ENCODE measurements at regions not wholly inside any gene's neighbourhood (a gene's known extent, or its start where the extent isn't known, plus 50 kb on each side); places are given as distances from the start of the nearest gene placed in this dataset.
"Not testable (repeated sequence)": the region's sequence is repeated elsewhere in the genome, so short reads cannot be mapped to it uniquely, and the experiment has no call there.

DNA sequence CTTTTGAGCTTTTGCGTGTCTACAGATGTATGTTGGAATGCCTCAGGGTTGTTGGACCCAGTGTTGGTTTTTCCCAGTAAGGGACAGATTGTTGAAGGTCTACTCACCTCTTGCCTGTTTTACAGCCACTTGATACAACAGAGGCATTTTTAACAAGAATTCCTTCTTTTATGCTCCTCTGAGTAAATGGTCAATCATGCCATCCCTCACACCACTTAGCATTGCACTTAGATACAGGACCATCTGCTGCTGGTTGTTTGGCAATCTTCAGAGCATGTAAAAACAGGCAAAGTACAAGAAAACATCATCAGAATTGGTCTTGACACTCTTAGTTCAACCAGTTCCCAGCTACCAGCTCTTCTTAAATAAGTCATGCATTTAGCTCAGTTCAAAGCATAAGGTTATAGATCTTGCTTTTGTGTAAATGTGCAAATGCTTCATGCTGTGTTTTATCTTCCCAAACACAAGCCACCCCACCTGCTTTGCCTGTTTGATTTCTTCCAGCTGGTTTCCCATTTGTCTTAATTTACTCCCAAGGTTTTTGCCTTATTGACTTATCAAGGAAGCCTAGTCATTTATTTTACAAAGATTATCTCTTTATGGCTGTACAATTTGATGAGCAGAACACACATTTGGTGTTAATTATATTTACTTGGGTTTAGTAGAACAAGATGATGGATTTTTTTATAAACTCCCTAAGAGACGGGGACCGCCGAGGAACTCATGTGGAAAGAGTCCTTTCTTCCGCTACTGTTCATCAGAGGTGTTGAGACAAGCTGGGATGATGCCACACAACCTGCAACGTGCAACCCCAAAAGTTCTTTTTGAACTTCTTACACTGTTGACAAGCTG, 136.6 kb downstream of the AHR start:
- ATAC-seq: no peak
- intact Hi-C loops (cut with DNase I): no loop called here
- DNase-seq: no peak

DNA sequence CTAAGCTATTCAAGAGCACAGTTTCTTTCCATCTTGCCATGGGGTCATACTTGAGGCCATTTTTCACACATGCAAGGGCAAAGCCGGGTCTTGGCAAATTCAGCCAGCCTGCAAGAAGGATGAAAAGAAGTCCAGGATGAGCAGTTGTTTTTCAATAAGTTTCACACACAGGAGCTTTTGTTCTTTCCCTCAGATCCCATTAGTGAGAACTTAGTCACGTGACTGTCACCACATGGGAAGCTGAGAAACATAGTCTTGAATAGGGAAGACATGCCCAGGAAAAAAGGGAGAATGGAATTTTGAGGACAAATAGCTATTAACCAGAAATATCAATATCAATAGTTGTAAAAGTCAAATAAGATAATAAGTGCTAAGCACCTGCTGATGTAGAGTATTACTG, 137.7 kb downstream of the AHR start:
- DNase-seq: no peak
- ATAC-seq: no peak
- intact Hi-C loops (cut with DNase I): no loop called here

DNA sequence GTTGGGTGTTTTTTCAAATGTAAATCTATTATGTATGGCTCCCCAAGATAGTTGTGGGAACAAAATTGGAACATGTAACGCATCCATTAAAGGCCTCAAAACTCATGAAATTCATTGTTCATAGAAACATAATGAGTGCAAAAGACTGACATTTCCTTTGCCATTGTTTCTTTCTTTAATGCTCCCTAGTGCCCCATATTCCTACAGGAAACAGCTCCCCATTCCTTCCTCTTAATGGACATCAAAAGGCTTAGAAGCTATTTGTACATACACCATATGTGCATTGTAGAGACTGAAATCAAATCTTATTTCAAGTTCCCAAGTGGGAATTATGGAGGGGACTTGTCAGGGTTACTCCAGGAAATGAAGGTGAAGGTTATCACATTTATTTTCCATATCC, 139.1 kb downstream of the AHR start:
- DNase-seq: no peak
- ATAC-seq: no peak
- intact Hi-C loops (cut with DNase I): no loop called here

- DNase-seq; ATAC-seq; intact Hi-C loops (cut with DNase I): not testable (repeated sequence)
These were observed 141.8 kb downstream of the AHR start for GRCh38 chr7:17440025-17440784.

GRCh38 chr7:17440831-17441230, 142.4 kb downstream of the AHR start:
- intact Hi-C loops (cut with DNase I): no loop called here
- DNase-seq: no peak
- no peak for ATAC-seq

- DNase-seq (no peak), ATAC-seq (no peak)
- intact Hi-C loops (cut with DNase I): no loop called here
These were observed 143.1 kb downstream of the AHR start for GRCh38 chr7:17441557-17441956.

- DNase-seq: no peak
- no peak for ATAC-seq
- intact Hi-C loops (cut with DNase I): no loop called here
These were observed 145.7 kb downstream of the AHR start for GRCh38 chr7:17444151-17444550.

DNA sequence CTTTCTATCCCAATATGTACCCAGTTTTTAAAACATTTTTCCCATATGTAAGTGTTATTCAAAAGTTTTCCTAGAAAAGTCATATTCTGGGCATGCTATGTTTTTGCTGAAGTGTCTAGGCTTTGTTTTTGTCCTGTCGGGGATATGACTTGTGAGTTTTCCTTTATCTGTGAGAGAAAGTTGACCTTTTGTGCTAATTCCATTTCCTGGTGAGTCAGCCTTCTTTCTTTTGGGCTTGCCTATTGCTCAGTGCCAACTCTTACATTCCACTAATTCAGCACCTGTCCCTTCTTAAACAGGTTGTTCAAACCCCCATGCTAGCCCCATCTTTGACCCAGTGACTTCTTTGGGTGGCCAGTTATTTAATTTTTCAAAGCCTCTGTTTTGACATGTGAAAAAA, 146.2 kb downstream of the AHR start:
- DNase-seq (no peak), ATAC-seq (peak; percentile 19 to 80)
- intact Hi-C loops (cut with DNase I): no loop called here

GRCh38 chr7:17446340-17446739, 147.9 kb downstream of the AHR start:
- ATAC-seq (no peak), DNase-seq (no peak)
- intact Hi-C loops (cut with DNase I): no loop called here

DNA sequence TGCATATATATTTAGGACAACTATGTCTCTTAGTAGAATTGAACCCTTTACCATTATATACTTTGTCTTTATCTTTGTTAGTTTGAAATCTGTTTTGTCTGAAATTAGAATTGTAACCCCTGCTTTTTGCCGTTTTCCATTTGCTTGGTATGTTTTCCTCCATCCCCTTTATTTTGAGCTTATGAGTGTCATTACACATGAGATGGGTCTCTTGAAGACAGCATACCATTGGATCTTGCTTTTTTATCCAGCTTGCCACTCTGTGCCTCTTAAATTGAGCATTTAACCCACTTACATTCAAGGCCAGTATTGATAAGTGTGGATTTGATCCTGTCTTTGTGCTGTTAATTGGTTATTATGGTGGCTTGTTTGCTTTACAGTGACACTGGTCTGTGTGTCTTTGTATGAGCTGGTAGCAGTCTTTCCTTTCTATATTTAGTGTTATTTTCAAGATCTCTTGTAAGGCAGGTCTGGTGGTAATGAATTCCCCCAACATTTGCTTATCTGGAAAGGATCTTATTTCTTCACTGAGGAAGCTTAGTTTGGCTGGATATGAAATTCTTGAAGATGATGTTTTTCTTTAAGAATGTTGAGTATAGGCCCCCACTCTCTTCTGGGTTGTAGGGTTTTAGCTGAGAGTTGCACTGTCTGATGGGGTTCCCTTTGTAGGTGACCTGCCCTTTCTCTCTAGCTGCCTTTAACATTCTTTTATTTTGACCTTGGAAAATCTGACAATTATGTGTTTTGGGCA, 149.5 kb downstream of the AHR start:
- DNase-seq: no peak
- ATAC-seq: no peak
- intact Hi-C loops (cut with DNase I): no loop called here

DNA sequence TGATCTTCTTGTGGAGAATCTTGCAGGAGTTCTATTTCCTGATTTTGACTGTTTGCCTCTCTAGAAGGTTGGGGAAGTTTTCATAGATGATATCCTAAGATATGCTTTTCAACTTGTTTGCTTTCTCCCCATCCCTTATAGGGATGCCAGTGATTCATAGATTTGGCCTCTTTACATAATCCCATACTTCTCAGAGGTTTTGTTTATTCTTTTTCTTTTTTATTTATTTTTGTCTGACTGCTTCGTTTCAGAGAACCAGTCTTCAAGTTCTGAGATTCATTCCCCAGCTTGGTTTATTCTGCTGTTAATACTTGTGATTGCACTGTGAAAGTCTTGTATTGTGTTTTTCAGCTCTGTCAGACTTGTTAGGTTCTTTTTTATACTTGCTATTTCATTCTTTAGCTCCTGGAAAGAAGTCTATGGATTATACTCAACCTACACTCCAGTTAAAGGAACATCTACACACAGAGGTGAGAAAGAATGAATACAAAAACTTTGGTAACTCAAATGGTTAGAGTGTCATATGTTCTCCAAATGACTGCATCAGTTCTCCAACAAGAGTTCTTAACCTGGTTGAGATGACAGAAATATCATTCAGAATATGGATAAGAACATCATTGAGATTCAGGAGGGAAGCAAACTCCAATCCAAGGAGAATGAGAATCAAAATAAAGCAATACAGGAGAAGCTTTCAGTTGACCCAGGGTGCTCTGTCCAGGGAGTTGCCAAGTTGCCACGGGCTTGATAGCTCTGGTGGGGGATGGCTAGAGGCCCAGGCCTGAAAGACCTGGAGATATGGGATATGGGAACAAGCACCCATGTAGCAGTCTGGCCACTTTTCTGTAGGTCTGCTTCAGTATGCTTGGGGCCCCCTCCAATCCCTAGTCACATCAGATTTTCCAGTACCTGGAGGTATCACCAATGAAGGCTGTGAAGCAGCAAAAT, 150.3 kb downstream of the AHR start:
- no peak for ATAC-seq
- no peak for DNase-seq
- intact Hi-C loops (cut with DNase I): no loop called here

GRCh38 chr7:17456541-17456940, 158.1 kb downstream of the AHR start:
- intact Hi-C loops (cut with DNase I): no loop called here
- DNase-seq: no peak

GRCh38 chr7:17460001-17460400, 161.5 kb downstream of the AHR start:
- intact Hi-C loops (cut with DNase I): no loop called here
- DNase-seq (no peak), ATAC-seq (no peak)

More at GRCh38 chr7:17456541-17456940, 158.1 kb downstream of the AHR start:
- no peak for ATAC-seq

DNA sequence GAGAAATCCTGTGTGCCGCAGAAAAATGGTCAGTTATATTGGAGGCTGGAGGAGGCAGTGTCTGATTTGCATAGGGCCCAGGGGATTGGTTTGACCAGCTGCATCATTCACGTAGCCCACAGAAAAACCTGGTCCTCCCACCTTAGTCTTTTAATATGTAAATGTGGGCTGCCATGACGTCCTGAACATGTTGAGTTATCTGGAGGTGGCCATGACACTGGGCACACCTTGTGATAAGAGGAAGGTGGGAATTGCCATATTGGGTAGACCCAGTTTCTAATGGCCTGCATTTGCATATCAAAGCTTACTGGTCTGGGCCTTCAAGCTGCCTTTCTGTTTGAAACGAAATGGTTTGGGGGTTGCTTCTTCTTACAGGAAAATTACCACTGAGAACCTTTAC, 162.2 kb downstream of the AHR start:
- intact Hi-C loops (cut with DNase I): no loop called here
- no peak for DNase-seq
- no peak for ATAC-seq

DNA sequence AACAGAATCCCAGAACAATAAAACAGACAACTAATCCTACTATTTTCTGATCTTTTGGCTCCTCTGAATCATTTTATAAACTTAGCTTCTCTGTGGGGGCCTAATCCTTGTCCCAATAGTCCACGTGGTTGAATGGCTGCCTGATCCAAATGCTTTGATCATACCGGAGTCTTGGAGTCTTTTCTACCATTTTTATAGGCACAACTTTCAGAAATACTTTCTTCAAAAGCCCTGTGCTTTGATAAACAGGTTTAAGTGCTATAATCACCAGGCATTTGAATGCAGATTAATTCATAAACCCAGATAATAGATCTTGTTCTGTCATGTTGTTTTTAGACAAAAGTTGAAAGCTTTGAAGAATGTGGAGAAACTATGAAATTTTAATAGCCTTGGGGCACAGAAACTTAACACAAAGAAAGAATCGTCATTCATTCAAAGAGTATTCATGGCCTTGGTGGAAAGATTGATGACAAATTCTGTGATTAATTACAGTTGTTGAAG, 163.7 kb downstream of the AHR start:
- ATAC-seq (no peak), DNase-seq (no peak)
- intact Hi-C loops (cut with DNase I): no loop called here

GRCh38 chr7:17463511-17464085, 165.1 kb downstream of the AHR start:
- ATAC-seq (no peak), DNase-seq (no peak)
- intact Hi-C loops (cut with DNase I): no loop called here

GRCh38 chr7:17466216-17466615, 167.8 kb downstream of the AHR start:
- intact Hi-C loops (cut with DNase I): no loop called here
- ATAC-seq (no peak), DNase-seq (no peak)

- ATAC-seq (no peak), DNase-seq (no peak)
- intact Hi-C loops (cut with DNase I): no loop called here
These were observed 169.0 kb downstream of the AHR start for GRCh38 chr7:17467386-17467945.

Measured in left cardiac atrium (tissue), 4 donors.